ENCODE measurements at regions not wholly inside any gene's neighbourhood (a gene's known extent, or its start where the extent isn't known, plus 50 kb on each side); places are given as distances from the start of the nearest gene placed in this dataset.

DNA sequence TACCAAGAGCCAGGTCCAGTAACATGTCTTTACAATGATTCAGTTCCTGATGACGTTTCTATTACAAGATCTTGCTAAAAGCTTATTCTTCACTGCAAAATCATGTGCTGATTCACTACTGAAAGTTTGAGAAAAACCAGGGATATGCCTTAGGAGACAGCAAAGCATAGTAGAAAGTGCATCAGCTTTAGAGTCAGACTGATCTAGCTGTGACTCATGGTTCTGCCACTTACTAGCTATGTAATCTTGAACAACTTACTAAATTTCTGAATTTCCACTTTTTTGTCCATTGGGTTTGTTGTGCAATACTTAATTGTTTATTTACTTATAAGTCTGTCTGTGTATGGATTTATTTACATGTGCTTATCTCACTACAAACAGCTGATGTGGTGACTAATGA lies 198.5 kb upstream of the RSPO3 start:
- H3K4me3 Mint-ChIP-seq (ENCODE audit: unreplicated experiment): no peak overlapping the region
- BruUV-seq (replicated peaks): no TSS peak
- no peak overlapping the region for H3K27ac Mint-ChIP-seq (ENCODE audit: unreplicated experiment)
- no peaks in the 10 kb centered on the region for H3K4me1 ChIP-seq
- no peaks in the 10 kb centered on the region for H3K9me3 Mint-ChIP-seq (ENCODE audit: unreplicated experiment)
- ChIA-PET POLR2A (no interaction called here), CTCF (interaction anchor here (0.6 kb wide), 1 partner anchor 115 kb away, joined by 3 read pairs; no protein-coding TSS in a partner anchor)
- H3K36me3 Mint-ChIP-seq (ENCODE audit: insufficient read depth, unreplicated experiment): no peaks in the 10 kb centered on the region
- H3K27me3 ChIP-seq (replicated peaks; ENCODE audit: control insufficient read depth, insufficient read depth, low read length): no peaks in the 10 kb centered on the region
- TF ChIP-seq, protein P1, sequence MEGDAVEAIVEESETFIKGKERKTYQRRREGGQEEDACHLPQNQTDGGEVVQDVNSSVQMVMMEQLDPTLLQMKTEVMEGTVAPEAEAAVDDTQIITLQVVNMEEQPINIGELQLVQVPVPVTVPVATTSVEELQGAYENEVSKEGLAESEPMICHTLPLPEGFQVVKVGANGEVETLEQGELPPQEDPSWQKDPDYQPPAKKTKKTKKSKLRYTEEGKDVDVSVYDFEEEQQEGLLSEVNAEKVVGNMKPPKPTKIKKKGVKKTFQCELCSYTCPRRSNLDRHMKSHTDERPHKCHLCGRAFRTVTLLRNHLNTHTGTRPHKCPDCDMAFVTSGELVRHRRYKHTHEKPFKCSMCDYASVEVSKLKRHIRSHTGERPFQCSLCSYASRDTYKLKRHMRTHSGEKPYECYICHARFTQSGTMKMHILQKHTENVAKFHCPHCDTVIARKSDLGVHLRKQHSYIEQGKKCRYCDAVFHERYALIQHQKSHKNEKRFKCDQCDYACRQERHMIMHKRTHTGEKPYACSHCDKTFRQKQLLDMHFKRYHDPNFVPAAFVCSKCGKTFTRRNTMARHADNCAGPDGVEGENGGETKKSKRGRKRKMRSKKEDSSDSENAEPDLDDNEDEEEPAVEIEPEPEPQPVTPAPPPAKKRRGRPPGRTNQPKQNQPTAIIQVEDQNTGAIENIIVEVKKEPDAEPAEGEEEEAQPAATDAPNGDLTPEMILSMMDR (IDR thresholded peaks at IDR 0.05; ENCODE audit: insufficient read depth in 1 of 2, low read depth in 1 of 2, low read length in 1 of 2, severe bottlenecking in 1 of 2, unreplicated experiment in 1 of 2): no peak
- H3K4me1 Mint-ChIP-seq (ENCODE audit: low read depth, unreplicated experiment): no peaks in the 10 kb centered on the region
- H3K4me3 ChIP-seq (ENCODE audit: low read depth, low read length): no peak overlapping the region
- no peaks in the 10 kb centered on the region for H3K36me3 ChIP-seq (ENCODE audit: control insufficient read depth, insufficient read depth, low read length)
- H3K27me3 Mint-ChIP-seq (ENCODE audit: insufficient read depth, unreplicated experiment): no peaks in the 10 kb centered on the region
- H3K9me3 ChIP-seq: no peaks in the 10 kb centered on the region
- intact Hi-C loops (cut with micrococcal nuclease; ENCODE audit: unreplicated experiment): no loop called here
- no peak for DNase-seq

DNA sequence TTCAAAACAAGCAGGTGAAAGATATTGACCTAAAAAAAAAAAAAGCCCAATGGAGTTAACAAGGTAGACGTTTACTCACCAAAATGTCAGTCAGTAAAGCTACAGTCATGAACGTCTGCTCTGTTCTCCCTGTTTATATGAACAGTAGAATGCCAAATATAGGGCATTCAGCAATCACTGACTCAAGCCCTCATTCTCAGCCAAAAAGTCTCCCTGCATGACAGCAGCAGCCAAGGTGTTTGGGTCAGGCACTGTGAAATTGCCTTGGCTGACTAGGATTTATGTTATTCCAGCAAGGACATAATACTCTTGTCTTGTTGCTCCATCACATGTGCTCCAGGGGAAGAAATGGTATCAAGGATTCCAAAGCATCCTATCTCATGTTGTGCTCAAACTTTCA lies 194.7 kb upstream of the RSPO3 start:
- Mint-ChIP-seq H3K27ac (ENCODE audit: unreplicated experiment) (no peak overlapping the region), H3K4me3 (ENCODE audit: unreplicated experiment) (no peak overlapping the region), H3K4me1 (ENCODE audit: low read depth, unreplicated experiment) (no peaks in the 10 kb centered on the region), H3K27me3 (ENCODE audit: insufficient read depth, unreplicated experiment) (no peaks in the 10 kb centered on the region), H3K36me3 (ENCODE audit: insufficient read depth, unreplicated experiment) (no peaks in the 10 kb centered on the region), H3K9me3 (ENCODE audit: unreplicated experiment) (no peaks in the 10 kb centered on the region)
- CTCF ChIA-PET: interaction anchor here (0.6 kb wide), 2 partner anchors 265 to 1607 kb away, joined by 3 to 4 read pairs; no protein-coding TSS in a partner anchor
- no peaks in the 10 kb centered on the region for H3K4me1 ChIP-seq
- intact Hi-C loops (cut with micrococcal nuclease; ENCODE audit: unreplicated experiment): no loop called here
- H3K27me3 ChIP-seq (replicated peaks; ENCODE audit: control insufficient read depth, insufficient read depth, low read length): no peaks in the 10 kb centered on the region
- POLR2A ChIA-PET: no interaction called here
- TF ChIP-seq, protein P1 (IDR thresholded peaks at IDR 0.05; ENCODE audit: insufficient read depth in 1 of 2, low read depth in 1 of 2, low read length in 1 of 2, severe bottlenecking in 1 of 2, unreplicated experiment in 1 of 2): no peak
- no peaks in the 10 kb centered on the region for H3K36me3 ChIP-seq (ENCODE audit: control insufficient read depth, insufficient read depth, low read length)
- H3K4me3 ChIP-seq (ENCODE audit: low read depth, low read length): no peak overlapping the region
- BruUV-seq (replicated peaks): no TSS peak
- H3K9me3 ChIP-seq: no peaks in the 10 kb centered on the region
- DNase-seq: no peak

DNA sequence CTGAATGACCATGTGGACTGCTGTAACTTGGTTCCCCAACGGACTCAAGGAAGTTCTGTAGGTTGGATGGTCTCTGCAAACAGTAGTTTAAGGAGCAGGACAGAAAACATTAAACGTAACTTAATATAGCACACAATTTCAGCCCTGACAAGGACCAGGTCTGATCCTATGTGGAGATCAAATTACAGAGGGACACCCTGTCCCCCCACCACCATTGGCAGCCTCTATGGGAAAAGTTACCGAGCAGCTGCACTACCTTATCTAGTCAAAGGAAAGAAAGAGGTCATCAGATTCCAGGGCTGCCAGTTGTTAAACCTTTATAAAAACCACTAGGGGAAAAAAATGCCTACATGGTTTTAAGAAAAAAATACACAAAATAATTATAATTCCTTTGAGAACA lies 191.5 kb upstream of the RSPO3 start:
- BruUV-seq (replicated peaks): no TSS peak
- no peaks in the 10 kb centered on the region for H3K4me1 Mint-ChIP-seq (ENCODE audit: low read depth, unreplicated experiment)
- H3K9me3 Mint-ChIP-seq (ENCODE audit: unreplicated experiment): no peaks in the 10 kb centered on the region
- no peaks in the 10 kb centered on the region for H3K27me3 Mint-ChIP-seq (ENCODE audit: insufficient read depth, unreplicated experiment)
- H3K27ac Mint-ChIP-seq (ENCODE audit: unreplicated experiment): no peak overlapping the region
- CTCF ChIA-PET: no interaction called here
- H3K4me3 Mint-ChIP-seq (ENCODE audit: unreplicated experiment): no peak overlapping the region
- Histone ChIP-seq H3K4me1 (no peaks in the 10 kb centered on the region), H3K36me3 (ENCODE audit: control insufficient read depth, insufficient read depth, low read length) (no peaks in the 10 kb centered on the region), H3K4me3 (ENCODE audit: low read depth, low read length) (no peak overlapping the region), H3K9me3 (no peaks in the 10 kb centered on the region), H3K27me3 (replicated peaks; ENCODE audit: control insufficient read depth, insufficient read depth, low read length) (no peaks in the 10 kb centered on the region)
- POLR2A ChIA-PET: interaction anchor here (0.6 kb wide), 1 partner anchor 120 kb away, joined by 3 read pairs; no protein-coding TSS in a partner anchor
- no peak for DNase-seq
- no peaks in the 10 kb centered on the region for H3K36me3 Mint-ChIP-seq (ENCODE audit: insufficient read depth, unreplicated experiment)
- TF ChIP-seq, protein P1 (IDR thresholded peaks at IDR 0.05; ENCODE audit: insufficient read depth in 1 of 2, low read depth in 1 of 2, low read length in 1 of 2, severe bottlenecking in 1 of 2, unreplicated experiment in 1 of 2): no peak
- intact Hi-C loops (cut with micrococcal nuclease; ENCODE audit: unreplicated experiment): loop anchor here (5.0 kb wide), 1 partner anchor 65 kb away; no protein-coding TSS in a partner anchor

Data from Caco-2 (cell line).